ENCODE measurements at regions not wholly inside any gene's neighbourhood (a gene's known extent, or its start where the extent isn't known, plus 50 kb on each side); places are given as distances from the start of the nearest gene placed in this dataset.
"Not testable (repeated sequence)": the region's sequence is repeated elsewhere in the genome, so short reads cannot be mapped to it uniquely, and the experiment has no call there.

DNA sequence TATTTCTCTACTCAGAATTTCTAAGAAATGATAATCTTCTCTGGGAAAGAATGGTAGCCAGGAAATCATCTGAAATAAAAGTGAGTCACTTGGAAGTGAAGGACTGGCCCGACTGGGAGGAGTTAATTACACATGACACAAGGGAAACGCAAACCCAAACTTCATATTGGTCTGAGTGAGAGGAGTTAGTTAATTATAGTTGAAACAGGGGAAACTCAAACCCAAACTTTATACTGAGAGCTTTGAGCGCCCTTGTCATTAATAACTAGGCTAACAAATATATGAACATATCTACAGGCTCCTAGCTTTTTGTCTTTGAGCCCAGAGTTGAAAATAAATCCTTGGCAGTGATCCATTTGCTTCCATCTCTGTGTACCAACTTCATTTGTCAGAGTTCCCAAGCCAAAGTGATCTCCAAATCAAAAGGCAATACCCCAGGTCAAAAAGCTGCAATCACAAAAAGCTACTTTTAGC lies 187.8 kb upstream of the COL3A1 start:
- Mint-ChIP-seq H3K36me3 (no peaks in the 10 kb centered on the region), H3K27ac (no peak overlapping the region), H3K9me3 (peaks cover 21% of the 10 kb centered on the region), H3K4me3 (no peak overlapping the region), H3K4me1 (ENCODE audit: low read depth in 2 of 2) (no peaks in the 10 kb centered on the region), H3K27me3 (no peaks in the 10 kb centered on the region)
- ATAC-seq = no peak
- no peak for DNase-seq (ENCODE audit: low spot score)

DNA sequence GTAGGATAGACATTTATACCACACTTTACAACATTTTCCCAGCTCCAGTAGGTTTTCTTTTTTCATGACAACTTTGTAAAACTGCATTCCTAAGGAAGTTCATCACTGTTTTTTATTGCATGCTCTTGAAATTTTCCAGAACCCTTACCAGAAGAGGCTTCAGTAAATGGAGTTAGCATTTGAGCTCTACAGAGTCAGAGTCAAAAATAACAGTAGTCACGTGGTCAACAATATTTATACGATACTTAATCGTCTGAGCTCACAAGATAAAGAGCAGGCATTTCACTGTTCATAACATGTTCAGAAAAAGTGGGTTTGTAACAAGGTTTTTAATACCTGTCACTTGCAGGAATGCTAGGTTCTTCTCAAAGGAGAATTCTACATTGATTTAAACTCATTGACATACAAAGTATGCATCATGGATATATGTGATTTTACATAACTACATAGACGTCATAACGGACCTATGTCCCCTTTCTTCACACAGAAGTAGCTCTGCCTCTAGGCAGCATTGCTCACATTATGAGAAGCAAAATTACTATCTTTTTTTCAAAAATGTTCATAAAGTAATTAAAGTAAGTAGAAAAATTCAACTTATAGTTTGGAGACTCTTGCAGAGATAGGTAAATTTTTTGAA lies 187.0 kb upstream of the COL3A1 start:
- DNase-seq (ENCODE audit: low spot score) (no peak), ATAC-seq (no peak)
- Mint-ChIP-seq H3K27ac (no peak overlapping the region), H3K27me3 (no peaks in the 10 kb centered on the region), H3K9me3 (peaks cover 19% of the 10 kb centered on the region), H3K4me3 (no peak overlapping the region), H3K4me1 (ENCODE audit: low read depth in 2 of 2) (no peaks in the 10 kb centered on the region), H3K36me3 (no peaks in the 10 kb centered on the region)

DNA sequence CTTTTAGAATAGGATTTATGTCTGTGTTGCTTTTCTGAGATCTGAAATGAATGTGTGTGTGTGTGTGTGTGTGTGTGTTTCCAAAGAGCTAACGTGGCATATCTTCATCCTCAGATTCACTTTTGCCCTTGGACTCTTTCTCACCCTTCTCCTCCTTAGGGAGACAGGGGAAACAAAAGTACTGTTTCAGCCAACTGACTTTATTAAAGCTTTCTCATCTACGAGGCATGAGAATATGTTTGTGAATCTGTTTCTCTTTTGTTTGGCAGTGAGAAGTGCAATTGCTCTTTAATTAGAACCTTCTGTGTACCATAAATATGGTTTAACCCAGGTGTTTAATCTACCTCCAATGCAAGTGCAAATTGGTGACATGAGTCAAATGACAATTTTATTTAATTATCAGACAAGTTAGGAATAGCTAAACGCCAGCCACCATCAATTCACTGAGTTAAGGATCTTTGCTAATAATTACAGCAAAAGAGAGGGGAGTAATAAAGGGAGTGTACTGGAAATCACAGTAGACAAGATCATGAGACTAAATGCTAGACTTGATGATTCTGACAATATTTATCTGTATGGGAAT lies 186.4 kb upstream of the COL3A1 start:
- Mint-ChIP-seq H3K9me3 (peaks cover 18% of the 10 kb centered on the region), H3K4me3 (no peak overlapping the region), H3K27ac (no peak overlapping the region), H3K27me3 (no peaks in the 10 kb centered on the region), H3K36me3 (no peaks in the 10 kb centered on the region), H3K4me1 (ENCODE audit: low read depth in 2 of 2) (no peaks in the 10 kb centered on the region)
- ATAC-seq (no peak), DNase-seq (ENCODE audit: low spot score) (no peak)

DNA sequence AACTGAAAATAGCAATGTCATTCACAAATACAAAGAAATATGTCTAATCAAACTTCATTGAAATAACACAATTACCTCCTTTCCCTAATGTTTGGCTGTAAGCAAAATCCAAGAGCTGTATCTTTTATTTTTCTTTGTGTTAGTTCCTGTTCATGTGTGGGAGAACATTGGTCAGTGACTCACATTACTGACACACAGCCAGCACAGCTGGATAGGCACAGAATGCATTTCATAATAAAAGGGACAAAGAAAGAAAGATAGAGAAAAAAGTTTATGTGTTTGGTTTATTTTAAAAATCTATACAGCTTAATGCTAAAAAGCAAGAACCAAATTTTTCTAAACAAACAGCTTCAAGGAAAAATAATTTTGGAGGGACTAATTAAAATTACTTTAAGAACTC lies 185.6 kb upstream of the COL3A1 start:
- H3K4me3 Mint-ChIP-seq = no peak overlapping the region
- ATAC-seq (no peak), DNase-seq (ENCODE audit: low spot score) (no peak)
- peaks cover 18% of the 10 kb centered on the region for H3K9me3 Mint-ChIP-seq
- H3K36me3 Mint-ChIP-seq = no peaks in the 10 kb centered on the region
- no peaks in the 10 kb centered on the region for H3K27me3 Mint-ChIP-seq
- no peaks in the 10 kb centered on the region for H3K4me1 Mint-ChIP-seq (ENCODE audit: low read depth in 2 of 2)
- no peak overlapping the region for H3K27ac Mint-ChIP-seq

DNA sequence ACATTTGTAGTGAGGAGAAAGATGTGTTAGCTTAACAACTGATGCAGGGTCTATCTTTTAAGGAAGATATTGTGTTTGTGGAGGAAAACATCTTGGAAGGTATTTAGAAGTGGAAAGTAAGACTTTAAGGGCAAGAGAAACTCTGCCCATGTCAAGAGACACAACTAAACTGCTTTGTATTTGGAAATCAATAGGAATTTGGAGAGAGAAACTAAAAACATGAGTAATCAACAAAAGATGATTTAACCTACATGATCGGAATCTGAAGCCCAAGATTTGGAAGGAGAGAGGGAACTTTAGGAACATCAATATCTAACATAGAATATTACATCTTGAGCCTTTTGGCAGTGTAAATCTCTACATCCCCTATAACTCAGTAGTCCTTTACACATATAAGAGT lies 184.2 kb upstream of the COL3A1 start:
- H3K27me3 Mint-ChIP-seq = no peaks in the 10 kb centered on the region
- peaks cover 20% of the 10 kb centered on the region for H3K9me3 Mint-ChIP-seq
- no peaks in the 10 kb centered on the region for H3K4me1 Mint-ChIP-seq (ENCODE audit: low read depth in 2 of 2)
- DNase-seq (ENCODE audit: low spot score) (no peak), ATAC-seq (no peak)
- H3K36me3 Mint-ChIP-seq = no peaks in the 10 kb centered on the region
- no peak overlapping the region for H3K27ac Mint-ChIP-seq
- H3K4me3 Mint-ChIP-seq = no peak overlapping the region

DNA sequence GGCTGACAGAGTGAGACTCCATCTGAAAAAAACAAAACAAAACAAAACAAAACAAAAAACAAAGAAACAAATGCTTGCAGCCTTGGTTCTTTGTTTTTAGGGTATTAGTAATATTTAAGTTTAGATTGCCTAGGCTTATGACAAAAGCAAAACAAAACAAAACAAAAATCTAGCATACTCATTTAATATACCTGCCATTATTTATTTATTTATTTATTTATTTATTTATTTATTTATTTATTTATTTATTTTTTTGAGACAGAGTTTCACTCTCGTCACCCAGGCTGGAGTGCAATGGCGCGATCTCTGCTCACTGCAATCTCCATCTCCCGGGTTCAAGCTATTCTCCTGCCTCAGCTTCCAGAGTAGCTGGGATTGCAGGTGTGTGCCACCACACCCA lies 179.7 kb upstream of the COL3A1 start:
- peaks cover 13% of the 10 kb centered on the region for H3K9me3 Mint-ChIP-seq
- H3K4me3 Mint-ChIP-seq; H3K27ac Mint-ChIP-seq; H3K27me3 Mint-ChIP-seq; DNase-seq (ENCODE audit: low spot score); H3K4me1 Mint-ChIP-seq (ENCODE audit: low read depth in 2 of 2); ATAC-seq; H3K36me3 Mint-ChIP-seq: not testable (repeated sequence)

DNA sequence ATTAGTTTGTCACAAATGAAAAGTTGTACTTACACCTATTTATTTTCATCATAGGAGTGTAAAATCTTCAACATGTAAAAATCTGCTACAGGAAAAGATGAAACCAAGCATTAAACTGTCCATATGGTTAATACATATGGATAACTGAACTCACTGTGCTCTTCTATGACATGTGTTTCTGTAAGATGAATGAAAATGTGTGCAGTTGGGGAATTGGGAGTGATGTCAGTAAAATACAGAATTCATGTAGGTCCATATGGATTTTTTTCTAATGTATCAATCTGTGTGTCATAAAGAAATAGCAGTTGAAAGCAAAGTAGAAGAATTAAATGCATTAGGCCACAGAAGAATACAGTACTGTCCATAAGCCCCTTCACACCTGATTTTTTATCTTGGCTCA lies 178.4 kb upstream of the COL3A1 start:
- no peak overlapping the region for H3K27ac Mint-ChIP-seq
- H3K4me1 Mint-ChIP-seq (ENCODE audit: low read depth in 2 of 2) = no peaks in the 10 kb centered on the region
- H3K27me3 Mint-ChIP-seq = no peaks in the 10 kb centered on the region
- peaks cover 12% of the 10 kb centered on the region for H3K9me3 Mint-ChIP-seq
- H3K36me3 Mint-ChIP-seq = no peaks in the 10 kb centered on the region
- no peak overlapping the region for H3K4me3 Mint-ChIP-seq
- no peak for ATAC-seq
- no peak for DNase-seq (ENCODE audit: low spot score)

DNA sequence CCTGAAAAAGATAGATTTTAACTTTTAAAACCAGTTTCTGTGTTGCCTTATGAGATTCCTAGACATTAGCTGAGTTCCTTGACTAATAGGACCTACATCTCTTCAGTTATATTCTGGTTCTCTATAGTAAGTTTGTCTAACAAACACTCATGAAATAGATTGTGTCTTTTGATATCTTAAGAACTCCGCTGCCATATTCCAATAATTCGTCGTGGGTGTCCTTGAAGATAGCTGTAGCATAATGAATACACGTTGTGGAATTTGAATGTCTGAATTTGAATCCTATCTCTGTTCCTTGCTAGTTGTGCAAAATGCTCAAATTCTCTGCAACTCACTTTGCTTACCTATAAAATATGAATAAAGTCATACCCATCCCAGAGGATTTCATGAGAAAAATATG lies 176.8 kb upstream of the COL3A1 start:
- ATAC-seq (no peak), DNase-seq (ENCODE audit: low spot score) (no peak)
- H3K36me3 Mint-ChIP-seq = no peaks in the 10 kb centered on the region
- no peak overlapping the region for H3K27ac Mint-ChIP-seq
- H3K9me3 Mint-ChIP-seq = peaks cover 14% of the 10 kb centered on the region
- no peak overlapping the region for H3K4me3 Mint-ChIP-seq
- H3K4me1 Mint-ChIP-seq (ENCODE audit: low read depth in 2 of 2) = no peaks in the 10 kb centered on the region
- H3K27me3 Mint-ChIP-seq = no peaks in the 10 kb centered on the region

DNA sequence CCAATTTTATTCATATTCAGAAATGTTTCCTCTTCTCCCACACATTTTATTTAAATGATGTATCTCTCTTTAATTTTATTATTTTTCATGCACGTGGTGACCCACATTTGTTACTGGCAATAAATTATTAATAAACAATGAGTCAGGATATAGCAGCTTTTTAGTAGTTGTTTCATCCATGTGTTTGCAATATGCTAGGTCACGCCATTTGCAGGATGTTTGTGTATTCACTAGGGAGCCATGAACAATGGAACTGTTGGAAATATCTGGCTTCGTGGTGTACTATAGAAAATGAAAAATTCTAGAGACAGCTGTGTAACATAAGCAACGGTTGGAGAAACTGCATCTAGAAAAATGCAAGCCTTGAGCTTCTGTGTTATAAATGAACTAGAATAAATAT lies 176.0 kb upstream of the COL3A1 start:
- Mint-ChIP-seq H3K9me3 (peaks cover 14% of the 10 kb centered on the region), H3K36me3 (no peaks in the 10 kb centered on the region), H3K27me3 (no peaks in the 10 kb centered on the region), H3K4me1 (ENCODE audit: low read depth in 2 of 2) (no peaks in the 10 kb centered on the region), H3K27ac (no peak overlapping the region), H3K4me3 (no peak overlapping the region)
- no peak for DNase-seq (ENCODE audit: low spot score)
- ATAC-seq = no peak

DNA sequence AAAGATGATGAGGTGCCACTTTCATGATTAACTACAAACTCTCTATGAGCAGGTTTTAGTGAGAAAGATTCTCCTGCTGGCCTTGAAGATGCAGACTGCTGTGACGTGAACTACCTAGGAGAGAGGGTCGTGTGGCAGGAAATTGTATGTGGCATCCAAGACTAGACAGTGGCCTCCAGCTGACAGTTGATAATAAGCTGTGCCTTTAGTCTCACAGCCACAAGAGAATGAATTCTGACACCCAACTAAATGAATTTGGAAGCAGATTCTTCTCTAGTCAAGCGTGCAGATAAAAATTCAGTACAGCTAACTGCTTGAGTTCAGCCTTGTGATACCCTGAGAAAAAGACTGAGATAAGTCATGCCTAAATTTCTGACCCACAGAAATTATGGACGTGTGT lies 169.0 kb upstream of the COL3A1 start:
- Mint-ChIP-seq H3K27me3 (no peaks in the 10 kb centered on the region), H3K27ac (no peak overlapping the region), H3K36me3 (no peaks in the 10 kb centered on the region), H3K4me3 (no peak overlapping the region), H3K9me3 (peaks cover 25% of the 10 kb centered on the region), H3K4me1 (ENCODE audit: low read depth in 2 of 2) (no peaks in the 10 kb centered on the region)
- no peak for ATAC-seq
- no peak for DNase-seq (ENCODE audit: low spot score)

DNA sequence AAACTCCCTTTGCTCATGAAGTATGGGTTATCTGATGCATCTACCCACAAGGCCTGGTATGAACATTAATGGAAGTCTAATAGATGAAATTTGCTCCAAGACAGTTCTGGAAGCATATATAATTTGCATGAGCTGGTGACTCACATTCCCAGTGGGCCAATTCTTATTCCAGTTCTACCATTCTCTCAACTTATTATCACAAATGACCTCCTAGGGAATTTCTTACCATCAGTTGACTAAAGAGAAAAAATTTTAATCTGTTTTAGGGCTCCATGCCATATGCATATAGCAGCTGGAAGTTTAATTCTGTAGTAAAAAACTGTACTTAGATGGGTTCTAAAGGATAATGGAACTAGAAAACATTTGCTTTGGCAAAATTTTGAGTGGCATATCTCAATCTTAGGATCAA lies 165.2 kb upstream of the COL3A1 start:
- no peaks in the 10 kb centered on the region for H3K4me1 Mint-ChIP-seq (ENCODE audit: low read depth in 2 of 2)
- H3K4me3 Mint-ChIP-seq = no peak overlapping the region
- DNase-seq (ENCODE audit: low spot score) = no peak
- no peak for ATAC-seq
- no peak overlapping the region for H3K27ac Mint-ChIP-seq
- peaks cover 21% of the 10 kb centered on the region for H3K9me3 Mint-ChIP-seq
- no peaks in the 10 kb centered on the region for H3K36me3 Mint-ChIP-seq
- H3K27me3 Mint-ChIP-seq = no peaks in the 10 kb centered on the region

DNA sequence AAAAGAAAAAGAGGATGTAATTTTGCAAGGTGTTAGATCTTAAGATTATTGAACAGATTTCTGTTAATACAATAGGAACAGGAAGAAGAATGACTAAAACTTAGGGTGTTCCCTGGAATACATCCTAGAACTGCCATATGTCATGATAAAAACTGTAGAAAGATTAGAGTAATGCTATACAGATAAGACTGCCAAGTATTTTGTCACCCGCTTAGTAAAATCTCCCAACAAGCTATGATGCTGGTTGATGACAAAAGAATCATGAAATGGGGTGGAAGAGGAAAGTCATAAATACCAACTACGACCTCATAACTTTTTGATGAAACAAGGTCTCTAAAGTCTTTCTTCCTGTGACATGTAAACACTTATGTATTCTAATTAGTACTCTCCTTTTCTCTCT lies 163.6 kb upstream of the COL3A1 start:
- Mint-ChIP-seq H3K27me3 (no peaks in the 10 kb centered on the region), H3K36me3 (no peaks in the 10 kb centered on the region), H3K4me1 (ENCODE audit: low read depth in 2 of 2) (no peaks in the 10 kb centered on the region), H3K27ac (no peak overlapping the region), H3K9me3 (peaks cover 12% of the 10 kb centered on the region), H3K4me3 (no peak overlapping the region)
- ATAC-seq (no peak), DNase-seq (ENCODE audit: low spot score) (no peak)

DNA sequence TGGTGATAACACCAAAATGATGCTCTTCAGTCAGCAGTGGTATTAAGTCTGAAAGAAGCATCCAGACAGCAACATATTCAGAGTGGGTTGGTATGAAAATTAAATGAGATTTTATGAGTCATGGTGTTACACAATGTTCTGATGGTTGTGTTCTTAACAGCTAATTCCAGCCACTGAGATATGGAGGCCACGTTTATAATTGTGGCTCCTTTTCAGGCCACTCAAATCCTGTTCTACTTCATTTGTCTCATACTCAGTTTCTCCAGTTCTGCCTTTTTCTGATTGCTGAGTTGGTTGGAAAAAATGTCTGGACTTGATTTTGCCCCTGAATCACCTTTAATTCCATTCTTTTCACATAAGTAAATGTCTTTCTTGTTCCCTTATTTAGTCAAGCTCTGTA lies 162.7 kb upstream of the COL3A1 start:
- Mint-ChIP-seq H3K27me3 (no peaks in the 10 kb centered on the region), H3K36me3 (no peaks in the 10 kb centered on the region), H3K27ac (no peak overlapping the region), H3K9me3 (peaks cover 10% of the 10 kb centered on the region), H3K4me1 (ENCODE audit: low read depth in 2 of 2) (no peaks in the 10 kb centered on the region), H3K4me3 (no peak overlapping the region)
- ATAC-seq = no peak
- DNase-seq (ENCODE audit: low spot score) = no peak

DNA sequence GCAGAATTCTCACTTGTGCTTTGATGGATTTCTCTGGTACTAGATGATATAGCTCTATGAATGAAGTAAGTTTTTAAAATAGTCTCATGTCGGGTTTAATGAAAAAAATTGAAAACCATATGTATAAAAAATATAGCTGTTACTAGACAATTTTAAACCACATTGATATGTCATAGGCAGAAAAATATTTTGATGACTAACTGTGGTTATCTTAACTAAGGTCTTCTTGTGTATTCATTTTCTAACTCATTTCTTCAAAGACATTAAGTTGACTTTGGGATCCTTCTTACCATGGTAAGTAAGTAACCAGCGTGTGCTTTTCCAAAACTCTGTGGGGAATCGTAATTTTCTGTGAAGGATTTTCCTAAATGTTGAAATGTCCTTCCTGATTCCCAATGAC lies 160.9 kb upstream of the COL3A1 start:
- no peak for ATAC-seq
- peaks cover 6% of the 10 kb centered on the region for H3K9me3 Mint-ChIP-seq
- no peak overlapping the region for H3K27ac Mint-ChIP-seq
- H3K36me3 Mint-ChIP-seq = no peaks in the 10 kb centered on the region
- H3K27me3 Mint-ChIP-seq = no peaks in the 10 kb centered on the region
- H3K4me3 Mint-ChIP-seq = no peak overlapping the region
- no peak for DNase-seq (ENCODE audit: low spot score)
- no peaks in the 10 kb centered on the region for H3K4me1 Mint-ChIP-seq (ENCODE audit: low read depth in 2 of 2)

DNA sequence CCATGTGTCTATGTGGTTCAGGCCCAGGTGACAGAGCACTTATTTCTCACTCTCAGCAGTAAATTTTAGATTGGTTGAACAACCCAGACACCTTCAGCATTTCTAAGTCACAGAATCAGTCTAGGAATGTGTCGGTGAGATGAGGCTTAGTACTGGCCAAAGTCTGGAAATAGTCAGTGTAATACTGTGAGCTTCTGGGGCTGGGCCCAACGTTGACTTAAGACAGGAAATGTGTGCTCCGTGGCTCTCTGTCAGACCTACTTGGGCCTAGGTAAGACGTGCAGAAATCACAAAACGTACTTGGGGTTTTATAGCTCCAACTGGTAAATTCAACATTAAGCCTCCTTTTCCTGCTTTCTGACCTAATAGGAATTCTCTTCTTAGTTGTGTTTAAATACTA lies 160.3 kb upstream of the COL3A1 start:
- Mint-ChIP-seq H3K27me3 (no peaks in the 10 kb centered on the region), H3K27ac (no peak overlapping the region), H3K9me3 (peaks cover 8% of the 10 kb centered on the region), H3K4me3 (no peak overlapping the region), H3K36me3 (no peaks in the 10 kb centered on the region), H3K4me1 (ENCODE audit: low read depth in 2 of 2) (no peaks in the 10 kb centered on the region)
- DNase-seq (ENCODE audit: low spot score) (no peak), ATAC-seq (no peak)
